SK-N-SH (cell line): ENCODE measurements at regions not wholly inside any gene's neighbourhood (a gene's known extent, or its start where the extent isn't known, plus 50 kb on each side); places are given as distances from the start of the nearest gene placed in this dataset.

Experiments used
- CTCF ChIP-seq: fragments of 200-600 bp; sonication (generic); IDR thresholded peaks from 2 replicates; pipeline ENCODE4 v1.6.1; 2017; ENCODE audit warnings: antibody characterized with exemption, mild to moderate bottlenecking, moderate library complexity
- EP300 ChIP-seq, 2 experiments: IDR thresholded peaks; 2 replicates each; pipeline versions ENCODE4 v1.4.0 to v1.6.1; 2012; ENCODE audit warnings: borderline replicate concordance in 1 of 2, low read depth in 1 of 2, low read length in 1 of 2
- GABPA ChIP-seq: IDR thresholded peaks from 2 replicates; pipeline ENCODE4 v1.4.0; 2012; ENCODE audit warnings: low read depth, mild to moderate bottlenecking
- JUND ChIP-seq: IDR thresholded peaks from 2 replicates; pipeline ENCODE4 v1.4.0; 2012
- PBX3 ChIP-seq: IDR thresholded peaks from 2 replicates; pipeline ENCODE4; 2012
- POLR2AphosphoS5 ChIP-seq: IDR thresholded peaks from 2 replicates; pipeline ENCODE4 v1.6.1; 2012; ENCODE audit warnings: low read depth, low read length
- RAD21 ChIP-seq: IDR thresholded peaks from 2 replicates; pipeline ENCODE4 v1.6.1; 2012; ENCODE audit warnings: mild to moderate bottlenecking, low read length
- SIN3A ChIP-seq: IDR thresholded peaks from 2 replicates; pipeline ENCODE4 v1.6.1; 2012; ENCODE audit warnings: low read depth, mild to moderate bottlenecking, low read length, moderate library complexity, borderline replicate concordance
- SMC3 ChIP-seq: IDR thresholded peaks from 2 replicates; pipeline ENCODE4 v1.6.1; 2012; ENCODE audit warnings: low read depth, low read length, improper control_type of control experiment
- TAF1 ChIP-seq: IDR thresholded peaks from 2 replicates; pipeline ENCODE4 v1.6.1; 2012; ENCODE audit warnings: low read depth, mild to moderate bottlenecking, low read length, moderate library complexity, borderline replicate concordance
- TEAD4 ChIP-seq: IDR thresholded peaks from 2 replicates; pipeline ENCODE4 v1.4.0; 2012; ENCODE audit warnings: mild to moderate bottlenecking, borderline replicate concordance; ENCODE audit not compliant: insufficient read depth

- TF ChIP-seq TAF1 (no peak), JUND (no peak), CTCF (no peak), POLR2AphosphoS5 (no peak), GABPA (no peak), EP300 (IDR thresholded peaks at IDR 0.05; ENCODE audit: borderline replicate concordance in 1 of 2, low read depth in 1 of 2, low read length in 1 of 2) (no peak), RAD21 (no peak), SMC3 (no peak), TEAD4 (no peak), SIN3A (no peak), PBX3 (no peak)
Measured at GRCh38 chr6:88455317-88455716, 289.2 kb upstream of the CNR1 start.
